GM20000 (cell line): ENCODE measurements at regions not wholly inside any gene's neighbourhood (a gene's known extent, or its start where the extent isn't known, plus 50 kb on each side); places are given as distances from the start of the nearest gene placed in this dataset.

Source experiments
- DNase-seq: peaks from one replicate; pipeline ENCODE4 v3.0.0; 2012; ENCODE audit warnings: low spot score
- TF ChIP-seq, protein P1 (sequence below): IDR thresholded peaks from 2 replicates; pipeline ENCODE4 v1.5.1; 2012; ENCODE audit warnings: mild to moderate bottlenecking, control low read depth; ENCODE audit errors: extremely low read depth, missing control alignments

DNA sequence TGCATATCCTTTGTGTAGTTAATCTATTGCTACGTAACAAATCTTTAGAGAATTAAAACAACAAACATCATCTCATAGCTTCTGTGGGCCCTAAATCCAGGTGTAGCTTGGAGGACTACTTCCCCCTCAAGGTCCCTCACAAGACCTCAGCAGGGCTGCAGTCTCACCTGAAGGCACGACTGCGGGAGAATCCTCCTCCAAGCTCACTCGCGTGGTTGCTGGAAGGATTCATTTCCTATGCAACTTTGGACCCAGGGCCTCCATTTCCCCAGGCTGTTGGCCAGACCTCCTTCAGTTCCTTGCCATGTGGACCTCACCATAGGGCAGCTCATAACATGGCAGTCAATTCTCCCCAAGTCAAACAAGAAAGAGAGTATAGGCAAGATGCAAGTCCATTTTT, 140.4 kb downstream of the OAT start:
- TF ChIP-seq, protein P1, sequence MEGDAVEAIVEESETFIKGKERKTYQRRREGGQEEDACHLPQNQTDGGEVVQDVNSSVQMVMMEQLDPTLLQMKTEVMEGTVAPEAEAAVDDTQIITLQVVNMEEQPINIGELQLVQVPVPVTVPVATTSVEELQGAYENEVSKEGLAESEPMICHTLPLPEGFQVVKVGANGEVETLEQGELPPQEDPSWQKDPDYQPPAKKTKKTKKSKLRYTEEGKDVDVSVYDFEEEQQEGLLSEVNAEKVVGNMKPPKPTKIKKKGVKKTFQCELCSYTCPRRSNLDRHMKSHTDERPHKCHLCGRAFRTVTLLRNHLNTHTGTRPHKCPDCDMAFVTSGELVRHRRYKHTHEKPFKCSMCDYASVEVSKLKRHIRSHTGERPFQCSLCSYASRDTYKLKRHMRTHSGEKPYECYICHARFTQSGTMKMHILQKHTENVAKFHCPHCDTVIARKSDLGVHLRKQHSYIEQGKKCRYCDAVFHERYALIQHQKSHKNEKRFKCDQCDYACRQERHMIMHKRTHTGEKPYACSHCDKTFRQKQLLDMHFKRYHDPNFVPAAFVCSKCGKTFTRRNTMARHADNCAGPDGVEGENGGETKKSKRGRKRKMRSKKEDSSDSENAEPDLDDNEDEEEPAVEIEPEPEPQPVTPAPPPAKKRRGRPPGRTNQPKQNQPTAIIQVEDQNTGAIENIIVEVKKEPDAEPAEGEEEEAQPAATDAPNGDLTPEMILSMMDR, result no peak
- DNase-seq, result no peak

DNA sequence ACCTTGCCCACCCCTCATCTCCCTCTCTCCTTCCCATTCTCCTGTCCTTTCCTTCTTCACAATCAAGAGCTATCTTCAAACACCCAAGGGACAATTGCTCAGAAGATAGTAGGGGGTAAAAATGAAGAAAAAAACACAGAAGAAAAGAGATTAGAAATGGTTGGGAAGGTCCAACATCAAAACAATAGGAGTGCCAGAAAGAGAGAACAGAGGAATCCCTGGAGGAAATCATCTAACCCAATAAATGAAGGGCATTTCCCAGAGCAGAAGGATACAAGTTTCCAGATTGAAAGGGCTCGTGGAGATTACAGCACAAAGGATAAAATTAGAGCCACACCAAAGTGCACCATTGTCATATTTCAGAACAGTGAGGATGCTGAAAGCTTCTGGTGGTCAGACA, 145.6 kb downstream of the OAT start:
- no peak for DNase-seq
- TF ChIP-seq, protein P1, result no peak

DNA sequence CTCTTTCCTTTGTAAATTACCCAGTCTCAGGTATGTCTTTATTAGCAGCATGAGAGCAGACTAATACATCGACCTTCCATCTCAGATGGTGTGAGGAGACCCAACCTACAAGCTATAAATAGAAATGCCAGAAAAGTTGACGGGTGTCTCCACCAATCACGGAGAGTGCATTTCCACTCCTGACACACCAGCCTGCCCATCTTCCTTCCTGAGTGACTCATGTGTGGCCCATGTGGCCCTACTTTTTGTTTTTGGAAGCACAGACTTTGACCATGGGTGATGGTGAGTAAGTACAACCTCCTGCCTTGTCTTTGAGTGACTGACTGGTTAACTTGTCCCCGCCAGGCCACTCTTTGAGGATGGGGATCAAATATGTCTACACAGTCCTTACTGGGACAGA, 147.0 kb downstream of the OAT start:
- no peak for DNase-seq
- TF ChIP-seq, protein P1, result no peak

DNA sequence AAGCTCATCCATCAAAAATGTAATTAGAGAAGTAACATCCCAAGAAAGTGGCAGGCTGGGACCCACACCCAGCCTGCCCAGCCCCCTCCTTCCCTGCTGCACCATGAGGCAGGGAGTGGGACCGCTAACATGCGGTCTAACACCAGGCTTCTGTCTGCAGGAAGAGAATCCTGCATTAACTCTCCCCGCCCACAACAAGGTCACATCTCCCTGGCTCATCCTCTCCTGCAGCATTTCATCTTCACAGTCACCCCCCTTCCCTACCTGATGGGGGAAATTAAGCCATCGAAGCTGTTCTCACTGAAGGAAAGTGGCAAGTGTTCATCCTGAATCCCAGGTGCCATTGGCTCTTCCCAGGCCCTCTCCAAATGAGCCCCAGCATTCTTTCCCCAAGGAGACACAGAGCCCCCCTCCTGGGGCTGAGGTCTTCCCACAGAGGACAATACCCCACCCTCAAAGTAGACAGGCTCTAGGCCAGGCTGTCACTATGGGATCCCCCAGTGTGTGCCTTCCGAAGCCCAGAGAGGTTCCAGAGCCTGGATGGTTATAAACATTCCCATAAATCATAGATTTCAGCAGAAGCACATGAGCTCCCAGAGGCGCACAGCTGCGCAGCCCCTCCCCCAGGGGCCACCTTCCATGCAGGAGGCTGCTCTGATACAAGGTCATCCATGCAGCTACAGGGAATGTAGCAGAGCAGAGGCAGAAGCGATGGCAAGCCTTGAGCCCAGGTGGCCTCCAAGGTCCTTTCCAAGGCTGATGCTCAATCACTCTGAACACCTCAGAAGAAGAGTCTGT, 148.0 kb downstream of the OAT start:
- DNase-seq, result no peak

DNA sequence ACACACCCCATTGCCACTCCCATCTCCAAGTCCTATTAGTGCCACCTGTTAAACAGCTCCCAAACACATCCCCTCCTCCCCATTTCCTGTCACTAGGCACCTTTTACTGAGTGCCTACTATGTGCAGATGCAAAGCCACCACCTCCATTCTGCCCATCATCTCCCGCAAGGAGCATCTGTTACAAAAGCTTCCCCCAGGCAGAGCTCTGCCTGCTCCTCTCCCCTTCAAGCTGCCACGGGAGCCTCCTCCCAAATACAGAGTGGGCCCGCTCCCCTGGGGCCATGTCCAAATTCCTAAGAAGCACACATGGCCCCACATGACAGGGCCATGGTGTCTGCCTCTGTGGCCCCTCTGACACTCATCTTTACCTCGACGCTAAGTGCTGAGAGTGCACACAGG, 149.7 kb downstream of the OAT start:
- no peak for DNase-seq
- TF ChIP-seq, protein P1, result no peak

More for the DNA sequence above, 148.0 kb downstream of the OAT start:
- TF ChIP-seq, protein P1, result no peak

DNA sequence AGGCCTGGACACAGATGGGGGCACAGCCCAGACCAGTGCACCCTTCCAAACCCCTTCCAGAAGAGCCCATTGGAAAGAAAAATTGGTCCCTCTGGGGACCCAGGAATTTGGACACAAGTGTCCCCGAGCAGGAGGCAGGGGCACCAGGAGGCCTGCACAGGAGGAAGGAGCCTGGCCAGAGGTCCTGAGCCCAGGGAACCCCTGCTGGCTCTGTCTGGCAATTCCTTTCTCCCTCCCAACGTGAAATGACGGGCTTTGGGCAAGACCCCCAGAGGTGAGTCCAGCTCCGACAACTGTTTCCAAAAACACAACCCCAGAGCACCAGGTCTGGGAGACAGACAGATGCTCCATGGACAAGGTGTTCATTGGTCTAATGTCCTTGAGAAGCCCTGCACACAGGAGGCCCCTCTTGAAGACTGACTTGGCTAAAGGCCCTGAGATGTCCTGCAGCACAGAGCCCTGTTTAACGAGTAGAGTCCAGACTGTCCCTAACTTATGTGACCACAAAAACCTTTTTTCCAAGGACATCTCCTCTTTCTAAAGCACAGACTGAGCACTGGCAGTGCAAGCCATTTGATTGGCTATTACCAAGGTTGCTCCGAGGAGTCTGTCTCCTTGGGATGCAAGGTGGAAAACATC, 150.7 kb downstream of the OAT start:
- DNase-seq, result no peak
- TF ChIP-seq, protein P1, result no peak

DNA sequence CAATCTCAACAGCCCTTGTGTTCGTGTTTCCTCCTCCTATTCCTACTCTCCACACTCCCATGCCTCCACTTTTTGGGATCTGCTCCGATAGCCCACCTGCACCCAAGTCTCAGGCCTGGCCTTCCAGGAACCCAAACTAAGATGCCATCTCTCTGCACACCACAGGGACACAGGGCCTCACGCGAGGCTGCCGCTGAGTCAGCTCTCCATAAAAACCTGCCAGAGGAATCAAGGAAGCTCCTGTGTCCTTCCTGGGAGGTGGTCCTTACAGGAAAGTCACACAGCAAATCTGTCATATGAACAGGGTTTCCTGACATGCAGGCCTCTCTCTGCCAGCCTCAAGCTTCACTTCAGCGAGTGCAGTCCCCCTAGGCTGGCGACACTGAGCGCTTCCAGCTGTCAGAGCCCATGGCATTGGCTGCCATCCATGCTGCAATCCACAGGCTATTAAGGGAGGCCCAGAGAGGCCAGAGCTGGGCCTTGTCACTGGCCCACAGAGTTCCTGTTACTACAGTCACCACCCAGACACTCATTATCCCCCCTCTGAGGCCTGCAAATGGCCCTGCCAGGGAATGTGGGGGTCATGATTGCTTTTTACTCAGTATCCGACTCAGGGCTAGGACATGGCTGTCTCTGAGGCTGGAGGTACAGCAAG, 151.4 kb downstream of the OAT start:
- TF ChIP-seq, protein P1, result no peak

More for the DNA sequence above, 151.4 kb downstream of the OAT start:
- DNase-seq, result no peak
